H1 (cell line): ENCODE measurements at regions not wholly inside any gene's neighbourhood (a gene's known extent, or its start where the extent isn't known, plus 50 kb on each side); places are given as distances from the start of the nearest gene placed in this dataset.

Experiments used
- CTCF ChIA-PET: fragments of 300-600 bp; sonication (Branson Sonifier 250); formaldehyde crosslinking; loops from one replicate; lab custom pipeline; 2021; ENCODE audit not compliant: partially characterized antibody; lab: Charles Lee
- POLR2A ChIA-PET: fragments of 300-600 bp; sonication (Branson Sonifier 250); formaldehyde crosslinking; loops from one replicate; lab custom pipeline; 2021; ENCODE audit warnings: inconsistent platforms; ENCODE audit not compliant: partially characterized antibody; lab: Charles Lee
- DNase-seq, 2 experiments: peaks; one replicate each; pipeline versions ENCODE4 v3.0.0 to v3.0.0-alpha.2; 2010 to 2022; ENCODE audit warnings: low spot score in 2 of 2, low read depth in 1 of 2, mixed read lengths in 1 of 2
- FAIRE-seq: peaks from 2 replicates; lab custom pipeline; 2011; peaks lifted over from hg19 to GRCh38; lab: Jason Lieb, UNC
- H2AFZ ChIP-seq: 2 replicates; pipeline ENCODE4 v1.8.1; 2012; ENCODE audit warnings: low read length, inconsistent platforms
- H2AK5ac ChIP-seq: 2 replicates; pipeline ENCODE4 v1.6.1; 2013; ENCODE audit warnings: low read depth, low read length
- H2BK120ac ChIP-seq: replicated peaks from 2 replicates; pipeline ENCODE3; 2013; ENCODE audit warnings: low read depth, low read length, inconsistent platforms
- H2BK12ac ChIP-seq: 2 replicates; pipeline ENCODE4 v1.6.1; 2013; ENCODE audit warnings: low read depth, low read length
- H2BK15ac ChIP-seq: 2 replicates; pipeline ENCODE4 v1.6.1; 2013; ENCODE audit warnings: low read length
- H2BK20ac ChIP-seq: 2 replicates; pipeline ENCODE4 v1.6.1; 2013; ENCODE audit warnings: low read length
- H2BK5ac ChIP-seq: 2 replicates; pipeline ENCODE4 v1.6.1; 2013; ENCODE audit warnings: low read depth, low read length
- H3K14ac ChIP-seq: 2 replicates; pipeline ENCODE4 v1.6.1; 2013; ENCODE audit warnings: inconsistent platforms; ENCODE audit not compliant: insufficient read length
- H3K18ac ChIP-seq: 2 replicates; pipeline ENCODE4 v1.6.1; 2013; ENCODE audit warnings: low read length; ENCODE audit errors: extremely low read depth
- H3K23ac ChIP-seq: 2 replicates; pipeline ENCODE4 v1.6.1; 2013; ENCODE audit warnings: inconsistent platforms; ENCODE audit not compliant: insufficient read length
- H3K23me2 ChIP-seq: 2 replicates; pipeline ENCODE4 v1.6.1; 2013; ENCODE audit warnings: low read depth, low read length
- H3K27ac ChIP-seq: 2 replicates; pipeline ENCODE4 v1.6.1; 2011; ENCODE audit warnings: low read depth, low read length, inconsistent platforms
- H3K27me3 ChIP-seq, 4 experiments: replicated peaks in 1 of 4; 1 replicate in 1 of 4; 2 replicates in 3 of 4; pipeline versions ENCODE4 v1.6.1 to v1.8.1; 2011 to 2013; ENCODE audit warnings: low read length in 3 of 4, mild to moderate bottlenecking in 3 of 4, inconsistent platforms in 2 of 4, mixed read lengths in 2 of 4, moderate library complexity in 1 of 4; ENCODE audit not compliant: control insufficient read depth in 3 of 4, insufficient read depth in 3 of 4; ENCODE audit errors: extremely low read depth in 1 of 4
- H3K36me3 ChIP-seq, 4 experiments: 2 replicates each; pipeline versions ENCODE4 v1.6.1 to v1.8.1; 2011 to 2013; ENCODE audit warnings: mild to moderate bottlenecking in 4 of 4, low read length in 3 of 4, moderate library complexity in 2 of 4, control low read depth in 1 of 4, inconsistent platforms in 1 of 4; ENCODE audit not compliant: insufficient read depth in 4 of 4, control insufficient read depth in 2 of 4
- H3K4ac ChIP-seq: replicated peaks from 2 replicates; pipeline ENCODE3; 2013; ENCODE audit warnings: low read length, low read depth, mixed read lengths, inconsistent platforms; ENCODE audit not compliant: insufficient read length
- H3K4me1 ChIP-seq, 4 experiments: replicated peaks in 1 of 4; 1 replicate in 1 of 4; 2 replicates in 3 of 4; pipeline versions ENCODE4 v1.6.1 to v1.8.1; 2011 to 2013; ENCODE audit warnings: low read length in 3 of 4, inconsistent platforms in 2 of 4, mixed read lengths in 1 of 4; ENCODE audit not compliant: insufficient read depth in 4 of 4, control insufficient read depth in 3 of 4
- H3K4me2 ChIP-seq, 2 experiments: 2 replicates each; pipeline versions ENCODE4 v1.6.1 to v1.8.1; 2011 to 2013; ENCODE audit warnings: low read depth in 2 of 2, low read length in 2 of 2, control low read depth in 1 of 2, inconsistent platforms in 1 of 2, mild to moderate bottlenecking in 1 of 2; ENCODE audit not compliant: insufficient read depth in 1 of 2
- H3K4me3 ChIP-seq, 4 experiments: fragments of 200-600, 300-600 bp in 1 of 4; sonication (generic), shearing (Covaris generic), sonication (Bioruptor Twin) in 1 of 4; 2 replicates each; pipeline versions ENCODE4 v1.5.1 to v1.8.1; 2011 to 2016; ENCODE audit warnings: low read length in 4 of 4, low read depth in 3 of 4, control low read depth in 2 of 4, inconsistent platforms in 2 of 4, mild to moderate bottlenecking in 2 of 4, mixed read lengths in 1 of 4, moderate library complexity in 1 of 4; ENCODE audit not compliant: insufficient read depth in 2 of 4; ENCODE audit errors: extremely low read depth in 1 of 4
- H3K56ac ChIP-seq: replicated peaks from 2 replicates; pipeline ENCODE3; 2013; ENCODE audit warnings: low read depth, mild to moderate bottlenecking, mixed read lengths, low read length, inconsistent platforms; ENCODE audit not compliant: insufficient read length
- H3K79me1 ChIP-seq: 2 replicates; pipeline ENCODE4 v1.6.1; 2013; ENCODE audit warnings: low read depth, low read length, control low read depth
- H3K79me2 ChIP-seq, 2 experiments: 2 replicates each; pipeline versions ENCODE4 v1.6.1 to v1.8.1; 2012 to 2013; ENCODE audit warnings: low read length in 2 of 2, mild to moderate bottlenecking in 2 of 2, inconsistent platforms in 1 of 2; ENCODE audit not compliant: insufficient read depth in 2 of 2, control insufficient read depth in 1 of 2
- H3K9ac ChIP-seq, 4 experiments: replicated peaks in 1 of 4; 1 replicate in 1 of 4; 2 replicates in 3 of 4; pipeline versions ENCODE4 v1.6.1 to v1.8.1; 2011 to 2013; ENCODE audit warnings: low read depth in 3 of 4, low read length in 3 of 4, control low read depth in 2 of 4, mild to moderate bottlenecking in 2 of 4, moderate library complexity in 2 of 4, inconsistent platforms in 1 of 4; ENCODE audit errors: extremely low read depth in 1 of 4
- H3K9me3 ChIP-seq, 2 experiments: 2 replicates each; pipeline versions ENCODE4 v1.6.1 to v1.8.1; 2012 to 2013; ENCODE audit warnings: mild to moderate bottlenecking in 2 of 2, moderate library complexity in 2 of 2, control low read depth in 1 of 2, inconsistent platforms in 1 of 2, low read depth in 1 of 2, low read length in 1 of 2, mixed read lengths in 1 of 2; ENCODE audit not compliant: insufficient read depth in 2 of 2
- H4K20me1 ChIP-seq, 2 experiments: replicated peaks in 1 of 2; 2 replicates each; pipeline versions ENCODE3 to v1.8.1; 2011 to 2013; ENCODE audit warnings: inconsistent platforms in 2 of 2, low read length in 2 of 2, mild to moderate bottlenecking in 1 of 2; ENCODE audit not compliant: insufficient read depth in 2 of 2, control insufficient read depth in 1 of 2
- H4K5ac ChIP-seq: 2 replicates; pipeline ENCODE4 v1.6.1; 2013; ENCODE audit warnings: low read length, low read depth, mixed read lengths, inconsistent platforms; ENCODE audit not compliant: insufficient read length
- H4K8ac ChIP-seq: 2 replicates; pipeline ENCODE4 v1.8.0; 2013; ENCODE audit warnings: mild to moderate bottlenecking, moderate library complexity, low read length, inconsistent platforms; ENCODE audit not compliant: insufficient read depth; ENCODE audit errors: extremely low read depth
- H4K91ac ChIP-seq: replicated peaks from 2 replicates; pipeline ENCODE3; 2013; ENCODE audit warnings: low read length, mixed read lengths, inconsistent platforms; ENCODE audit not compliant: insufficient read length
- CBX8 ChIP-seq: fragments of 300-800, 300-1000 bp; sonication (generic); IDR thresholded peaks from 2 replicates; pipeline ENCODE4 v1.7.1; 2016; ENCODE audit warnings: low read depth, low read length, borderline replicate concordance
- EGR1 ChIP-seq: IDR thresholded peaks from 2 replicates; pipeline ENCODE4 v1.6.1; 2011; ENCODE audit warnings: low read depth, low read length, borderline replicate concordance
- GABPA ChIP-seq: IDR thresholded peaks from 2 replicates; pipeline ENCODE4 v1.6.1; 2011; ENCODE audit warnings: mild to moderate bottlenecking, low read length, moderate library complexity, borderline replicate concordance; ENCODE audit not compliant: insufficient read depth
- HDAC2 ChIP-seq, 2 experiments: fragments of 300-600 bp in 1 of 2; sonication (generic) in 1 of 2; IDR thresholded peaks; 2 replicates each; pipeline ENCODE4 v1.6.1; 2011 to 2012; ENCODE audit warnings: low read depth in 2 of 2, low read length in 2 of 2, mild to moderate bottlenecking in 2 of 2, moderate library complexity in 2 of 2, borderline replicate concordance in 1 of 2, inconsistent platforms in 1 of 2
- HDAC6 ChIP-seq: IDR thresholded peaks from one replicate; pipeline ENCODE4 v1.7.1; 2012; ENCODE audit warnings: low read depth, mild to moderate bottlenecking, inconsistent platforms, low read length, moderate library complexity
- POLR2A ChIP-seq, 2 experiments: IDR thresholded peaks; 1 replicate in 1 of 2; 2 replicates in 1 of 2; pipeline ENCODE4 v1.6.1; 2011; ENCODE audit warnings: low read depth in 2 of 2, low read length in 2 of 2, mild to moderate bottlenecking in 2 of 2; ENCODE audit errors: control extremely low read depth in 1 of 2
- RAD21 ChIP-seq, 2 experiments: IDR thresholded peaks in 1 of 2; conservative IDR thresholded peaks in 1 of 2; 2 replicates each; pipeline ENCODE4 v1.6.1; 2011; ENCODE audit warnings: low read depth in 2 of 2, low read length in 2 of 2, improper control_type of control experiment in 1 of 2, inconsistent platforms in 1 of 2, mild to moderate bottlenecking in 1 of 2, moderate library complexity in 1 of 2
- SIN3A ChIP-seq, 2 experiments: IDR thresholded peaks in 1 of 2; conservative IDR thresholded peaks in 1 of 2; 2 replicates each; pipeline ENCODE4 v1.6.1; 2011 to 2012; ENCODE audit warnings: low read length in 2 of 2, improper control_type of control experiment in 1 of 2, low read depth in 1 of 2, mild to moderate bottlenecking in 1 of 2
- SP2 ChIP-seq: IDR thresholded peaks from 2 replicates; pipeline ENCODE4 v1.6.1; 2012; ENCODE audit warnings: mild to moderate bottlenecking, low read length, inconsistent platforms
- TAF1 ChIP-seq: IDR thresholded peaks from 2 replicates; pipeline ENCODE4 v1.6.1; 2011; ENCODE audit warnings: mild to moderate bottlenecking, low read depth, low read length
- TAF7 ChIP-seq: optimal IDR thresholded peaks from 2 replicates; pipeline ENCODE3; 2011; ENCODE audit warnings: low read depth, mild to moderate bottlenecking, inconsistent platforms, low read length, moderate library complexity, borderline replicate concordance
- YY1 ChIP-seq: IDR thresholded peaks from 2 replicates; pipeline ENCODE4 v1.6.1; 2011; ENCODE audit warnings: low read depth, mild to moderate bottlenecking, low read length
- ZNF274 ChIP-seq: IDR thresholded peaks from 2 replicates; pipeline ENCODE4 v1.7.0; 2012; ENCODE audit warnings: low read length, borderline replicate concordance; ENCODE audit errors: extremely low read depth
- WGBS, 2 experiments: shearing (Covaris generic) in 1 of 2; methylation state at CpG; one replicate each; pipeline versions ENCODE4 v1.1.6 to v1.1.7; 2013 to 2015; ENCODE audit warnings: low lambda C conversion rate in 2 of 2, mixed read lengths in 2 of 2, inconsistent platforms in 1 of 2, low coverage in 1 of 2, missing lambda C conversion rate in 1 of 2; ENCODE audit not compliant: insufficient replicate concordance in 2 of 2, insufficient coverage in 1 of 2, insufficient read length in 1 of 2; ENCODE audit errors: extremely low coverage in 1 of 2, missing lambda C conversion rate in 1 of 2; 5-methylcytosine and 5-hydroxymethylcytosine counted together

DNA sequence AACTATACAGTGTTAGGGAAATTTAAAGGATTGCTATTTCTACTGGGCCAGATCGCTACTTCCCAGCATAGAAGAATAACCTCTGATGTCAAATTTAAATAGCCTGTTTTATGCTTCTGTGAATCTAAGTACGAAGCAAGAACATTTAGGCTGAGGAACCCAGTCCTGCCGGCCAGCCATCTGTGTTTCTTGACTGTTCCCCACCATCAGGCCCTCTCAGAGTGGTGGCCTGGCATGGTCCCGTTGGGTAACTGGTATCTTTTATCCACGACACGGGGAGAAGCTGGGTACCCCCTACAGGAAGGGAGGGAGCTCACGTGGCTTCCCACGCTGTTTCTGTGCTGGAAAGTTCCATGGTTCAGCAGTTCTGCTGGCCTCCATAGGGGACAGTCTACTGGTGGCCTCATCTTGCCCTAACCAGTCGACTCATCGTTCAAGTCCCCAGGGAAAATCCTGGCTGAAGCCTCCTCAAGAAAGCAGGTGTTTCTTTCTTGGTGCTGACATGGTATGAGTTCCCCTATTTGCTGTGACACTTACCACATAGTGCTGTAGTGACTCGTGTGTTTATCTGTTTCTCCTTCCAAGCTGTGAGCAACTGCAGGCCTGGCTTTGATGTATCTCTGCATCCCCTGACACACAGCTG lies 201.7 kb upstream of the NLRP1 start:
- Histone ChIP-seq H4K91ac (no peak overlapping the region), H2BK12ac (no peak overlapping the region), H3K4me2 (no peak overlapping the region), H3K36me3 (no peaks in the 10 kb centered on the region), H3K4me1 (peaks cover 0 to 3% (median under 1%) of the 10 kb centered on the region in 4 experiments; a peak in 3 of 7 replicates), H3K56ac (no peak overlapping the region), H3K14ac (no peak overlapping the region), H3K79me2 (no peaks in the 10 kb centered on the region), H4K20me1 (no peaks in the 10 kb centered on the region), H3K4me3 (no peak overlapping the region), H2AFZ (no peak overlapping the region), H2BK5ac (no peak overlapping the region; the same call in 1 of the 2 replicates), H3K27ac (no peak overlapping the region), H2BK120ac (no peak overlapping the region), H2AK5ac (0 out of 2 replicates have a peak overlapping the region, but pooled peaks have one; percentile 24), H3K23ac (no peak overlapping the region), H3K79me1 (no peaks in the 10 kb centered on the region), H3K9me3 (peaks cover 3 to 14% of the 10 kb centered on the region in 2 experiments; a peak in 2 of 4 replicates), H4K5ac (no peak overlapping the region), H3K18ac (no peak overlapping the region), H3K9ac (no peak overlapping the region), H3K27me3 (no peaks in the 10 kb centered on the region), H3K23me2 (no peaks in the 10 kb centered on the region), H4K8ac (no peak overlapping the region), H2BK15ac (no peak overlapping the region), H2BK20ac (no peak overlapping the region), H3K4ac (no peak overlapping the region)
- no peak for DNase-seq
- no peak for FAIRE-seq
- CTCF ChIA-PET: no interaction called here
- POLR2A ChIA-PET: no interaction called here
- 87% methylated on average over 11 of the region's 11 CpGs; no CpG with 5 or more reads in 1 of the 2 experiments for WGBS, 2 experiments
- TF ChIP-seq RAD21 (IDR thresholded peaks at IDR 0.05 in 1 of 2, conservative IDR thresholded peaks at IDR 0.05 in 1 of 2; ENCODE audit: low read depth in 2 of 2, low read length in 2 of 2) (no peak), ZNF274 (no peak), YY1 (no peak), HDAC6 (no peak), TAF1 (no peak), HDAC2 (IDR thresholded peaks at IDR 0.05; ENCODE audit: borderline replicate concordance in 1 of 2, low read depth in 2 of 2, low read length in 2 of 2) (no peak), GABPA (no peak), TAF7 (no peak), EGR1 (no peak), SIN3A (conservative IDR thresholded peaks at IDR 0.05 in 1 of 2, IDR thresholded peaks at IDR 0.05 in 1 of 2; ENCODE audit: low read depth in 1 of 2, low read length in 2 of 2) (no peak), POLR2A (IDR thresholded peaks at IDR 0.05; ENCODE audit: control extremely low read depth in 1 of 2, low read depth in 2 of 2, low read length in 2 of 2) (no peak), SP2 (no peak), CBX8 (no peak)
